ENCODE measurements at regions not wholly inside any gene's neighbourhood (a gene's known extent, or its start where the extent isn't known, plus 50 kb on each side); places are given as distances from the start of the nearest gene placed in this dataset.

DNA sequence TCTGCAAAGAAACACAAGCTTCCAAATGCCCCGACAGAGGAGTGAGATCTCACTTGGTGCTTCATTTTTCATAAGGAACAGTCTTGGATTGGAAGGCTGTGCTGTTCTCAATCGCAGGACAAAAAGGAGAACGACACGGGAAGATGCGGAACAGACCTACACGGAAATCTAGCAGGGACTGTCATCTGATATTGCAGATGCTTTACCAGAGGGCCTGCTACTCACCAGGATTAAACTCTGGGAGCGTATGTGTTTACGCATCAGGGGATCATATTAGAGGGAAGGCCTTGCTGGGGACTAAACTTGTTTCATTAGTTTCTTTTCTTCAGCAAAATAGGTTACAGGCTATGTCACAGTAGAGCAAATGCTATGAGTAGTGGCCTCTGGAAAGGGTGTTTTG is 82.8 kb upstream of the EEPD1 start:
- DNase-seq (ENCODE audit: low spot score): no peak

DNA sequence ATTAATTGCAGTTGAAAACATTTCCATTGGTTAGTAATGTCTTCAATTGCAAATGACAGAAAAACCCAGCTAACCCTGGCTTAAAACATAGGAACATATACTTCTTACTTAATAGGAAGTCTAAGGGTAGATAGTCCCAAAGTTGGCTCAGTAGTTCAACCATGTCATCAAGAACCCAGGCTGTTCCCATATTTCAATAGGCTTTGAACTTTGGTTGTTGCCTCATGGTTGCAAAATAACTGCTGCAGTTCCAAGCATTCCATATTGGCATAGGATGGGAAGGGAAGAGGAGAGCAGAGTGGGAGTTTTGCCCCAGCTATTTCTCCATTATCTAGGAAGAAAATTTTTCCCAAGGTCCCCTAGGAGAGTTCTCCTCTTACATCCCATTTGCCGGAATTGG is 81.4 kb upstream of the EEPD1 start:
- no peak for DNase-seq (ENCODE audit: low spot score)

DNA sequence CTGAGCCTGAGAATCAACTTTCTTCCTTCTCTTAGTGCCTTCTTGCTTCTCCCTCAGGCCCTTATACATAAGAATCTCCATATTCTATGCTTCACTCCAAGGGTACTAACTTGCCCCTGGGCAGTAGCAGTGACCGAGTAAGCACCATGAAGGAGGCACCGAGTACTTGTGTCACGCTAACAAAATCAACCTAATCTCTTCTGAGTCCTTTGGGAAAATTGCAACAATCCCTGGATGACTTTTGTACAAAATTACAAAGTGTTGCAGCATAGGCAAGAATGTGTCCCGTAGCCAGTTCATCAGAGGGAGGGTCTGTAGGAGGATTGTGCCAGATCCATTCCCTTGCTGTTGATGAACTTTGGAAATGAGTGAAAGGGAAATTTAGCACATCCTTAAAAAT is 80.4 kb upstream of the EEPD1 start:
- DNase-seq (ENCODE audit: low spot score): no peak

DNA sequence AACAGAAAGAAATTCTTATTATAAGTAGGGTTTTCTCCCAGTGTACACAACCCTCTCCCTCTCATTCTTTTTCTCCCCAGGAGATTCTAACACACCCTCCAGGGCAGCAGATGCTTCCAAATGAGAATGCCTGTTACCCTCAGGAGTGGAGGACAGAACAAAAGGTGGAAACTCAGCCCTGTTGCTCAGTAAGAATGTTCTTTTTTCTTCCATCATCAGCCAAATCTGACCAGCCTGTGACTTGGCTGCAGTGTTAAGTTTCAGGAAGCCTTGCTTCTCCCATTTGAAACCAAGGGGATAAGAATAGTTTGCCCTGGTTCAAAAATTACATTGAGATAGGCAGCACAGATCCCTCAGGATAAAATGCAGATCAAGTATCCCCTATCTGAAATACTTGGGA is 77.5 kb upstream of the EEPD1 start:
- DNase-seq (ENCODE audit: low spot score): no peak

DNA sequence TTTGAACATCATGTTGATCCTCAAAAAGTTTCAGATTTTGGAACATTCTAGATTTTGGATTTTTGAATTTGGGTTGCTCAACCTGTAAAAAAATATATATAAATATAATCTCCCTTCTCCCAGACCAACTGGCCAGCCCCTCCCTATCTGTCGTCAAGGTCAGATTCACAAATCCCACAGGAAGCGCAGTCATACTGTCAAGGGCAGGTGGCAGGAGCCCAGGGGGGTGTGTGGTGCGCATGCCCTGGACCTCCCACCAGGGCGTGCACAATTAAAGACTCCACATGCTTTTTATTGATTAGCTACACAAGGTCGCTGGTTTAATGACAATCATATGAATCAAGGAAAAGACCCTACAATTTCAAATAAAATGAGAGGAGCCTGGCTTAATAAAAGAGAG is 77.0 kb upstream of the EEPD1 start:
- no peak for DNase-seq (ENCODE audit: low spot score)

DNA sequence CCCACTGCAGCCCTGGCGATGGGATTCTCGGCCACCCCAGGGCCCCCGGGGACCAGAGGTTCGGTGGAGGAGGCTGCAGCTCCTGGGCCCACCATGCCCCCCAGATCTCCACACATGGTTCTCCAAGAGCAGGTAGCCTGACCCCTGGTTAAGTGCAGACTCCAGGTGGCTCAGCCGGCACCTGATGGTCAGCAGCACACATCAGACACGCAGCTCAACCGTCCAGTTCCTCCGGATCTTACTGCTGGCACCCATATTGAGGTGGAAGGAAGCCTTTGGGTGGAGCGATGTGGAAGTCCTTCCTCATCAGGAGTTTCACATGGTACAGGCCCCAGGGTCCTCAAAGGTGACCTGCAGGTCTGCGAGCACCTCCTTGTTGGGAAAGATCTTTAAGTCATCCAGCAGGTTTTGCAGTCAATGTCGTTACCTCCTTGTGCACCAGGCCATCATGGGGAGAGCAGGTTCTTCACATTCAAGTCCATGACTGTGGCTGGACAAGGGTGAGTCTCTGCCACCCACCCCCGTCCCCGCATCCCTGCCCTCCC is 74.2 kb upstream of the EEPD1 start:
- DNase-seq (ENCODE audit: low spot score): no peak

DNA sequence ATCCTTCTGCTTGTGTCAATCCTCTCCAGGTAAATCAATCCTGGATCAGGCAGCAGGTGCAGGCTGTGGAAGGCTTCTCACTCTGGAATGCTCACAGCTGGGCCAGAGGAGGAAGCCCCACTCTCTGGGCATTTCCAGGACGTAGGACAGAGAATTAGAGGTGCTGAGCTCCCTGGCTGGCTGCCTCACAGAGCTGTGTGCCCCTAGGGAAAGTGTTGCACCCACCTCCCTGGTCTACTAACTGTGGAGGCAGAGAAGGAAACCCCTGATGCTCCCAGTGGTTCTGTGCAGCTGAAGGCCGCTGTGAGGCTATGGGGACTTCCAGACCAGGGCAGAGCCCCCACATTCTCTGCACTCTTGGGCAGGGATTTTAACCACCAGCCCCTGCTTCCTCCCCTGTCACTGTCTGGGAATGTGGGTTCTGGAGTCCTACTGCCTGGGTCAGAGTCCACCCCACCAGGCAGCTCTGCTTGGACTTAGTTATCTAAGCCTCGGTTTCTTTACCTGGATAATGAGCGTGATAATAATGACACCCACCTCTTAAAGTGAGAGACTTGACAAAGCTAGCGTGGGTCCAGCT is 73.5 kb upstream of the EEPD1 start:
- DNase-seq (ENCODE audit: low spot score): peak; percentile 25

DNA sequence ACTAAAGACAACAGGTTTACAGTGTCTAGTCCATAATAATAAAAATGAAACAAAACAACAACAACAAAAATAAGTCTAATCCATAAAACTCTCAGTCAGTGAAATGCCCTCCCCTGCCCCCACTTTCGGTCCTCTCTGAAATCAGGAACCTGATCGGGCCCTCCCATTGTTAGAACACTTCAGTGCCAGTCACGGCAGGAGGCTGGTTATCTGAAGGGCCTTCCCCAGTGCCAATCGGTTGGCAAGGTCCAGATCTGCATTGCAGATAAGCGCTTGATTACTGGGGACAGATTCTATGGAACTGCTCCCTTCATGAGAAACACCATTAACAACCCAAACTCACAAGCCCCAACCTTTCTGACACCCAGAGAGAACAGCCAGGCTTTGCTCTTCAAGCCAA is 72.2 kb upstream of the EEPD1 start:
- no peak for DNase-seq (ENCODE audit: low spot score)

DNA sequence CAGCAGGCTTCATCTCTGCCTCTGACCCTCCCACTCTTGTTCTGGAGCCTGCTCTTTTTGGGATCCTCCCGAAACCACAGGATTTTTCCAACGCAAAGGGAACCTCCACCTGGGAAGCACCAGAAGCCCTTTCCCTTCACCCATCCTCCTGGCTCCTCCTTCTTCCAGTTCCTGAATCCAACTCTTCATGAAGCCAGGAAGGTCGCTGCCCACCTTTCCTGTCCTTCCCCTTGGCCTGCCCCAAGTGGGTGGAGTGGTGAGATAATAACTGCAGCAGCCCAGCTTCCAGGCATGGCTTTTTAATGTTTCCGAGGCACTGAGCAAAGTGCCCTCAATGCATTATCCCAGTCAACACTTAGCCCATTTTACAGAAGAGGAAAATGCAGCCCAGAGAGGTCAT is 70.8 kb upstream of the EEPD1 start:
- DNase-seq (ENCODE audit: low spot score): no peak

DNA sequence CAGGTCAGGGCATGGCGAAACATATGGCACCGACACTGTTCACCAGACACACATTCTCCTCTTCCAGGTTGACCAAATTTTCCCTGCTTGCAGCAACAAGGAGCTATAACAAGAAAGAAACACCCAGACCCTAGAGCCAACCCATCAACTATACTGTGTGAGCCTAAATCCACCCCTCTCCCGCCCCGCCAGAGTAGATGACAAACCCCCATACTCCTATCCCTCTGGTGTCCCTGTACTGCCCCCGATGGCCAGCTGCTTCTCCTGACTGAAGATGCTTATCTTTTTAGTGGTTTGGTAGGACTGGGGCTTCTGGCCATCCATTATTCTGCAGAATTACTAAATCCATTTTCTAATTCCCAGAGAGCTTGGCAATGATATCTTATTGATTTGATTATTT is 70.1 kb upstream of the EEPD1 start:
- DNase-seq (ENCODE audit: low spot score): no peak

DNA sequence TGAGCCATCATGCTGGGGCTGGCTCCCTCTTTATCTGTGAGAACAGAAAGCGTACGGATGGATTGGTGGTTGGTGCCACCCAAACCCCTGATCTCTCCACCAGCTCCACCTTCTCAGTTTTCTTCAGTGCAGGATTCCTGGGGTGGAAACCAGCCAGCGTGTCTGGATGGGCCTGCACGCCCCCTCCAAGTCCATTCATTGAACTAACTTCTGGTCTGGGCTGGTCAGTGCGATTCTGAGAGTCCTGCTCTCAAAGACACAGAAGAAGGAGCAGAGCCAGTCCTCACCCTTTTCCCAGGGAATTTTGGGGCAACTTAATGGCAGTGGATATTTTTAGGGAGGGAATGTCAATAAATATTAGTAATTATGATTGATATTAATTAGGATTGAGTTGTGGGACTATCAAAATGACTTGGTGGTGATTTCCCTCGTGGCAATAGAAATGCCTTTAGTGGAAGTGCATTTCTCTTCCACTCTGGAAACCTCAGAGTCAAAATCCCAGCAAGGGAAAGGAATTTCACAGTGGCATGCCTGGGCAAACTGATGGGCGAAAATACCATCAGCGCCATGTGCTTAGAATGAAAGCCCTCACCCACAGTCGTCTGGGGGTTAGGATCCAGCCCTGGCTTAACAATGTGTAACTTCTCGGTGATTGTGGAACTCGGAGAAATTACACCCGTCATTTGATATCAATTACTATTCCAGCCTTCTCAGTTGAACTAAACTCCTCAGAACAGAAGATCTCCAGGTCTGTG is 69.3 kb upstream of the EEPD1 start:
- DNase-seq (ENCODE audit: low spot score): no peak

DNA sequence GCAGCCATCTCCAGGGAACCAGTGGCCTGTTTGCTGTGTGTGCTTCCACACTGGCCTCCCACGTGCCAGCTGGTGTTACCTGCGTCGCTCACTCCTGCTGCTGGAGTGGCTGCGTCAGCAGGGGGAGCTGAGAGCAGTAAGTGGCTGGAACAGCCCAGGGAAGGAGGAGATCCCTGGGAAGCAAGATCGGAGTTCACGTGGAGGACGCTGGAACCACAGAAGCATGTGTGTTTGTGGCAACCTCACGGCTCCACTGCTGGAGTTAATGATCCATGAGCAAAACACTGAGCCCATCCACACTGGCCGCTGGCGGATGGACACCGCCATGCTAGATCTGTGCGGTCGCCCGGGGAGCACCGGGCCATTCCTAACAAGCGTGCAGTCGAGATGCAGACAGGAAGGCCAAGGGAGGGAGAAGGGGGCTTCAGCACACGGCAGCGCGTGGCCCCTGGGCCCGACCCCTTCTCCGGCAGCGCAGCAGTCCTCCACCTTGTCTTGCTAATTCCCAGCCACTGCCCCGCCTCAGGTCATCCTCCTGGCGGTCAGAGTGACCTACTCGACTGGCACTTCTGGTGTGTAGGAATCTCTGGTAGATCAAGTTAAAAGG is 68.5 kb upstream of the EEPD1 start:
- DNase-seq (ENCODE audit: low spot score): no peak

DNA sequence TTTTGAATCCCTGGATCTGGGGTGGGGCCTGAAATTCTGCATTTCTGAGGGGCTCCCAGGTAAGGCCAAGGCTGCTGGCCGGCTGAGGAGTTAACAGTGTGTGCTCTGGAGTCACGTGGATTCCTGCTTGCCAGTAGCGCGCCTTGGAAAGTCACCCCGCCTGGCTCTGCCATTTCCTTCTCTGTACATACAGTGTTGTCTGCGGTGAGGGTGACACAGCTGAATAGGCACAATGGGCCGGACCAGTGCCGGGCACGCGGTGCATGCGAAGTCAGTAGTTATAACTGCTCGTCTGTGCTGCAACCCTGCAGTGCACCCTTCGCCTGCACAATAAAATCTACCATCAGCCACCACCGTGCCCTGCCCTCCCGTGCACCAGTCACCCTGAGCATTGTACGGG is 68.0 kb upstream of the EEPD1 start:
- DNase-seq (ENCODE audit: low spot score): no peak

DNA sequence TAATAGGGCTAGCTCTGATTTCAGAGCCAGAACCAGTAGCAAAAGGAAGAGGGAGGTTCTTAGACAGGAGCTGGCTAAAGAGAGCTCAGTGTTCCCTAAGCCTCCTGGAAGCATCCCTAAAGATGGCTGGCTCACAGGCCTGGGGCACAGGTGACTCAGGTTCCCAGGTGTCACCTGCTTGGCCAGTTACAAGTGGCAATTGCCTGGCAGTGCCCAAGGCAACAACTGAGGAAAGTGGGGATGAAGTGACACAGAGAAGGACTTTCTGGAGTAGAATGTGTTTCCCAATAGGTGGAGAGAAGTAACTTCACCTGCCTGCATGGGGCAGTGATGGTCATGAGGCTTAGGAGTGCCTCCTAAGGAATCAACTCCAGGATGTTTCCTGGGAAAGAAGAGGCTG is 66.5 kb upstream of the EEPD1 start:
- DNase-seq (ENCODE audit: low spot score): no peak

DNA sequence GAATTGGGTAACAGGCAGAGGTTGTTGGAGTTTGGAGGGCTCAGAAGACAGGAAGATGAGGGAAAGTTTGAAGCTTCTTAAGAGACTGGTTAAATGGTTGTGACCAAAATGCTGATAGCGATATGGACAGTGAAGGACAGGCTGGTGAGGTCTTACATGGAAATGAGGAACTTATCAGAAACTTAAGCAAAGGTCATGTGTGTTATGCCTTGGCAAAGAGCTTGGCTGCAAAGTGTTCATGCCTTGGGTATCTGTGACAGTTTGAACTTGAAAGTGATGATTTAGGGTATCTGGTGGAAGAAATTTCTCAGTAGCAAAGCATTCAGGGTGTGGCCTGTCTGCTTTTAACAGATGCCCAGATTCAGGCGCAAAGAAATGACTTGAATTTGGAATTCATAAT is 64.5 kb upstream of the EEPD1 start:
- DNase-seq (ENCODE audit: low spot score): no peak

DNA sequence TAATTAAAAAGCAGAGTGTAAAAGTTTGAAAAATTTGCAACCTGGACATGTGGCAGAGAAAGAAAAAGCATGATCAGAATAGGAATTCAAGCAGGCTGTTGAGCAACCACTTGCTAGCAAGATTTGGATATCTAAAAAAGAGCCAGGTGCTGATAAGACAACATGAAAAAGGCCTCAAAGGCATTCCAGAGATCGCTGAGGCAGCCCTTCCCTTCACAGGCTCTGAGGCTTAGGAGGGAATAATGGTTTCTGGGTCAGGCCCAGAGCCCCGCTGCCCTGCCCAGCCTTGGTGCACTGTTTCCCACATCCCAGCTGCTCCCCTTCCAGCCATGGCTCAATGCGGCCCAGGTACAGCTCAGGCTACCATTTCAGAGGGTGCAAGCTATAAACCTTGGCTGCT is 64.1 kb upstream of the EEPD1 start:
- no peak for DNase-seq (ENCODE audit: low spot score)

DNA sequence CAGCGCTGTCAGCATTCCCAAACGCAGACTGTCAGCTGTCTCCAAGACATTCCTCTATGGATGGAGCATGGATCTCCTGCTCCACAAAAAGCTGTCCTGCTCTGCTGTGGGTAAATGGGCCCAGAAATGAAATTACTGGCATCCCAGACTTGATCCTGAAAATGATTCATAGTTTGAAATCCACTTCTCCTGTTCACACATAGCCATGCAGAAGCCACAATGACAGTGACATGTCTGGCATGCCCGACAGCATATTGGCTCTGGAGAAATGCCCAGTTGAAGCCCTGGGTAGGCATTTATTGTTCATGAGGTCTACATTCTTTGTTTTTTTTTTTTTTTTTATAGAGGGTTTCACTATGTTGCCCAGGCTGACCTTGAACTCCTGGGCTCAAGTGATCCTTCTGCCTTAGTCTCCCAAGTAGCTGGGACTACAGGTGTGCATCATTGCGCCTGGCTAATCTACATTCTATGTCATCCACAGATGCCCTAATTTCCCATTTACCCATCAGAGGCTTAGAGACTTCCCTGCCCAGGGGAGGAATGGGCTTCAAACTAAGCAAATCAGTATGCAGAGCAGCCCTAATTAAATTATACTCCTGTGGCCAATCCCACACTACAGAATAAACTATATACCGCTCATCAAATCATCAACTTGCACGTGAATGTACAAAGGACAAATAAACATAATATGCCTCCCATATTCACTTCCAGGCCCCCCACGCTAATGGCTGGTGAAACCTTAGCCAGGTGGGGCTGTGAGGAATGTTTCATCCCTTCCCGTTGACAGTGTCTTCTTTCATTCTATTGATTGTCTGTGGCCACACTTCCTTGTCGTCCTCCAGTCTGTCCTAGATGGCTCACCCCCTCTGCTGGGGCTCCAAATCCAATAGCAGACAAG is 61.8 kb upstream of the EEPD1 start:
- no peak for DNase-seq (ENCODE audit: low spot score)

DNA sequence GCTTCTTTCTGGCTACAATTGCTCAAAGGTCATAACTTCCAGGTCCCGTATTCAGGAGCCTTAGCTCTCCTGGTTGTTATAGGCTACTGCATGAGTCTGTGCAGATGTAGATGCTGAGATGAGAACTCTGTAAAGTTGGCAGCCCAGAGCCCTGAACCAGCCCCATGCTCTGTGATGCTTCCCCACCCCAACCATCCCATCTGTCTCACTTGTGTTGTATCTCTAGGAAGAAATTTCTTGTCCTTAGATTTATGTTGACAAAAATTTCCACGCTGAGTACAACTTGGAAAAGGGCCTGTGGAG is 61.2 kb upstream of the EEPD1 start:
- no peak for DNase-seq (ENCODE audit: low spot score)

DNA sequence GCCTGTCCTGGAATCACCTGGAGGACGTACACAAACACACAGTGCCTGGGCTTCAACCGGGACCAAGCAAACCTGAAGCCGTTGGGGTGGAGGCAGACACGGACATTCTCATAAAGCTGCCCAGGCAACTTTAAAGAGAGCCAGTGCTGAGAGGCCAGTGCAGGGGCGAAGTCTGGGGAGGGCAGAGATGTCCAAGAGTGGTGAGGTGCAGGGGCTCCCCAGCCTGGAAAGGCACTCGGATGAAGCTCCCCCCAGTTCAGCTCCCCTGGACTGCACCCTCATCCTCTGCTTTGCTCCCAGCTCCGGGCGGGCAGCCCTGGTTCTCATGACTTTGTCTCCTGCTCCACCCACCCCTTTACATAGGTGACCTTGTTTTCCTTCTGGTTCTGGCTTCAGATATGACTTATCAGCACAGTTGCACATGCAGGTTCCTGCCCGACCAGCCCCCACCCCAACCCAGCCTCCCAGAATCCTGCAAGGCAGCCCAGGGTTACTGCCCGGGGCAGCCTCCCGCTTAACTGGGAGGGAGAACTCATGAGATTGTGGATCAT is 60.8 kb upstream of the EEPD1 start:
- DNase-seq (ENCODE audit: low spot score): no peak

DNA sequence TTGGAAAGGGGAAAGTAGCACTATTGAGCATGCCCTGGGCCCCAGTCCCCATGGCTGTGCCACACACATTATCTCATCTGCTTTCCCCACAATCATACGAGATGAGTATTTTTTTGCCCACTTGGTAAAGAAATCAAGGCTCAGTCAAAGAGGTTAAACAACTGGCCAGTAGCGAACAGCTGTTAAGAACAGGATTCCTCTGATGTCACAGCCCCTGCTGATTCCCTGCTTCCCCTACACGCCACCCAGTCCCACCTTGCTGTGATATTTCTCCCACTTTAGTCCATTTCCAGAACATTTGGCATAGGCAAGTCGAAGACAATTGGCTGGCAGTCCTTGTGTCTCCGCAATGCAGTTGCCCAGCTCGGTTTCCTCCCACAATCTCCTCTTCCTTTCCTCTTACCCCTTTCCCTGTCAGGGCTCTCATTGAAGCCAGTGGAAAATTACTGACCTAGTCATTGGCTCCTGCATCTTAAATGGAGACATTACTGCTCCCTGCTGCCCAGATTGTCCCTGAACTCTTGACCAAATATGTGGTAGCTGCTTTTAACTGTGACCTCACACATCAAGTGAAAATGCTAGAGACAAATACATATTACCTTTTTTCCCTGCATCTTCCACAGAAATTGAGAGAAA is 56.5 kb upstream of the EEPD1 start:
- DNase-seq (ENCODE audit: low spot score): no peak

DNA sequence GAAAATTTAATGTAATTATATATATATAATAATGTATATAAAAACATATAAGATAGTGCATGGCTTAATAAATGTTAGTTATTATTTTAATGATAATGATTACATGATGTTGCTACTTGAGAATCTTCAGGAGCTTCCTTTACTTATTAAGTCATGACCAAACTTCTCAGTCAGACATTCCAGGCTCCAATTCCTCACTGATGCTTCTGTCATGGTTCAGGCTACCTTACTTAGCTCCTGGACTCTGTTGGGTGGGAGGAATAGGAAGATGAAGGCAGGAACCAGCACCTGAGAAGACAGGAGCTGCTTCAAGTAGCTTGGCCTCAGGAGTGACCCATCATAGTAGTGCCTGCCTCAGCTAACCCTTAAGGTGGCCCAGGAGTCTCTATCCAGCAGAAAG is 55.0 kb upstream of the EEPD1 start:
- no peak for DNase-seq (ENCODE audit: low spot score)

DNA sequence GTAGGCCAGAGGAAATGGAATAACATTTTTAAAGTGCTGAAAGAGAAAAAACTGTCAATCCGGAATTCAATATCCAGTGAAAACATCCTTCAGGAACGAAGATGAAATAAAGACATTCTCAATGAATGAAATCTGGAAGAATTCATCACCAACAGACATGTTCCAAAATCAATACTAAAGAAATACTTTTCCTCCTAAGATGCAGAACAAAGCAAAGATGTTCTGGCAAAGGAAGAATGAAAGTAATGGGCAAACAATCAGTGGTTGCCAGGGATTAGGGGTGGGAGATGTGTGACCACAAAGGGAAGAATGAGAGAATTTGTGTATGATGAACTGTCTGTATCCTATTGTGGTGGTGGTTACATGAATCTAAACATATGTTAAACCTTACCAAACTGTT is 52.8 kb upstream of the EEPD1 start:
- no peak for DNase-seq (ENCODE audit: low spot score)

Data from GM03348 (cell line).